Keratinocyte (primary cell): ENCODE measurements at regions not wholly inside any gene's neighbourhood (a gene's known extent, or its start where the extent isn't known, plus 50 kb on each side); places are given as distances from the start of the nearest gene placed in this dataset.

Experiments
- DNase-seq: peaks from one replicate; pipeline ENCODE4 v3.0.0-alpha.2; 2011; ENCODE audit warnings: low read depth, missing footprints, low spot score
- FAIRE-seq: peaks from 2 replicates; lab custom pipeline; 2011; peaks lifted over from hg19 to GRCh38; lab: Jason Lieb, UNC
- H2AFZ ChIP-seq: 2 replicates; pipeline ENCODE4 v1.6.0; 2012; ENCODE audit warnings: low read length, control low read depth, inconsistent platforms; ENCODE audit not compliant: control insufficient read depth
- H3K27ac ChIP-seq: 2 replicates; pipeline ENCODE4 v1.5.1; 2011; ENCODE audit warnings: low read length; ENCODE audit not compliant: control insufficient read depth, insufficient read depth
- H3K27me3 ChIP-seq: 3 replicates; pipeline ENCODE4 v1.6.0; 2011; ENCODE audit warnings: low read length; ENCODE audit not compliant: control insufficient read depth, insufficient read depth; ENCODE audit errors: extremely low read depth
- H3K36me3 ChIP-seq, 2 experiments: 2 replicates in 1 of 2; 3 replicates in 1 of 2; pipeline ENCODE4 v1.5.1; 2011; ENCODE audit warnings: low read length in 2 of 2, mild to moderate bottlenecking in 1 of 2; ENCODE audit not compliant: control insufficient read depth in 2 of 2, insufficient read depth in 2 of 2; ENCODE audit errors: extremely low read depth in 1 of 2
- H3K4me1 ChIP-seq: 3 replicates; pipeline ENCODE4 v1.5.1; 2011; ENCODE audit warnings: low read length; ENCODE audit not compliant: control insufficient read depth, insufficient read depth; ENCODE audit errors: extremely low read depth
- H3K4me2 ChIP-seq: 3 replicates; pipeline ENCODE4 v1.6.0; 2011; ENCODE audit warnings: low read depth, low read length; ENCODE audit not compliant: control insufficient read depth, insufficient read depth; ENCODE audit errors: extremely low read depth
- H3K4me3 ChIP-seq, 3 experiments: fragments of 200-600 bp in 1 of 3; sonication (generic) in 1 of 3; 2 replicates in 2 of 3; 3 replicates in 1 of 3; pipeline ENCODE4 v1.5.1; 2011 to 2016; ENCODE audit warnings: low read length in 3 of 3, mild to moderate bottlenecking in 3 of 3, control low read depth in 2 of 3, inconsistent platforms in 1 of 3, low read depth in 1 of 3, mixed read lengths in 1 of 3, mixed run types in 1 of 3, moderate library complexity in 1 of 3; ENCODE audit not compliant: control insufficient read depth in 2 of 3, insufficient read depth in 2 of 3; ENCODE audit errors: extremely low read depth in 1 of 3
- H3K79me2 ChIP-seq: 2 replicates; pipeline ENCODE4 v1.6.0; 2012; ENCODE audit warnings: low read length; ENCODE audit not compliant: control insufficient read depth, insufficient read depth
- H3K9ac ChIP-seq: 3 replicates; pipeline ENCODE4 v1.6.0; 2011; ENCODE audit warnings: low read length; ENCODE audit not compliant: control insufficient read depth, insufficient read depth; ENCODE audit errors: extremely low read depth
- H3K9me1 ChIP-seq: 3 replicates; pipeline ENCODE4 v1.6.0; 2011; ENCODE audit warnings: low read length; ENCODE audit not compliant: control insufficient read depth, insufficient read depth; ENCODE audit errors: extremely low read depth
- H3K9me3 ChIP-seq: 2 replicates; pipeline ENCODE4 v1.5.1; 2012; ENCODE audit warnings: low read depth, low read length; ENCODE audit not compliant: control insufficient read depth
- H4K20me1 ChIP-seq: 3 replicates; pipeline ENCODE4 v1.6.0; 2011; ENCODE audit warnings: low read length; ENCODE audit not compliant: control insufficient read depth, insufficient read depth; ENCODE audit errors: extremely low read depth
- EZH2 ChIP-seq: IDR thresholded peaks from one replicate; pipeline ENCODE4 v1.6.1; 2012; ENCODE audit warnings: inconsistent platforms, mild to moderate bottlenecking, low read length, moderate library complexity
- dilution Hi-C: fragments of 300-500 bp; cut with MboI; formaldehyde crosslinking; loops from one replicate; pipeline ENCODE4 v1.7.0; 2020; ENCODE audit warnings: low sequenced_read_pairs; ENCODE audit not compliant: extremely low pct_ligation_motif_present
- TF ChIP-seq, protein P1 (sequence below), 3 experiments: IDR thresholded peaks in 1 of 3; conservative IDR thresholded peaks in 1 of 3; optimal IDR thresholded peaks in 1 of 3; 2 replicates in 2 of 3; 3 replicates in 1 of 3; pipeline versions ENCODE3 to v1.5.1; 2011; ENCODE audit warnings: low read length in 3 of 3, mild to moderate bottlenecking in 3 of 3, moderate library complexity in 2 of 3, control low read depth in 1 of 3, inconsistent platforms in 1 of 3; ENCODE audit not compliant: insufficient read depth in 2 of 3; ENCODE audit errors: extremely low read depth in 1 of 3

DNA sequence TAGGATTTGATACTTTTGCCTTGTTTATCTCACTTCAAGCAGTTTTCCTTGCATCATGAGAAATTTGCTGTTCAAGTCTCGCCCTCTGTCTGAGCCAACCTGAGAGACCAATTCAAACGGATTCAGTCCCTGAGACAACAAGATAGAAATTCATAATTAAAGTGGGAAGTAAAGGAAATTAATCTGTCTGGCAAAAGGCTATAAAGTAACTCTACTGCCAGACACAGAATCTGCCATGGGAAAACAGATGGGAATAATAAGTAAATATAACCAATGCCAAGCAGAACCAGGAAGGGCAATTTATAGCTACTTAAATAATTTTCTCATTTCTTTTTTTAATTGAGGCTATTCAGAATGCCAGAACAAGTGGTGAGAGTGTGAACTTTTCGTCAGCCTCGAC is 239.6 kb downstream of the TFAP2C start:
- H3K4me2 ChIP-seq: no peak overlapping the region
- H3K4me3 ChIP-seq: no peak overlapping the region
- dilution Hi-C loops: no loop called here
- no peak for TF ChIP-seq EZH2
- TF ChIP-seq, protein P1, sequence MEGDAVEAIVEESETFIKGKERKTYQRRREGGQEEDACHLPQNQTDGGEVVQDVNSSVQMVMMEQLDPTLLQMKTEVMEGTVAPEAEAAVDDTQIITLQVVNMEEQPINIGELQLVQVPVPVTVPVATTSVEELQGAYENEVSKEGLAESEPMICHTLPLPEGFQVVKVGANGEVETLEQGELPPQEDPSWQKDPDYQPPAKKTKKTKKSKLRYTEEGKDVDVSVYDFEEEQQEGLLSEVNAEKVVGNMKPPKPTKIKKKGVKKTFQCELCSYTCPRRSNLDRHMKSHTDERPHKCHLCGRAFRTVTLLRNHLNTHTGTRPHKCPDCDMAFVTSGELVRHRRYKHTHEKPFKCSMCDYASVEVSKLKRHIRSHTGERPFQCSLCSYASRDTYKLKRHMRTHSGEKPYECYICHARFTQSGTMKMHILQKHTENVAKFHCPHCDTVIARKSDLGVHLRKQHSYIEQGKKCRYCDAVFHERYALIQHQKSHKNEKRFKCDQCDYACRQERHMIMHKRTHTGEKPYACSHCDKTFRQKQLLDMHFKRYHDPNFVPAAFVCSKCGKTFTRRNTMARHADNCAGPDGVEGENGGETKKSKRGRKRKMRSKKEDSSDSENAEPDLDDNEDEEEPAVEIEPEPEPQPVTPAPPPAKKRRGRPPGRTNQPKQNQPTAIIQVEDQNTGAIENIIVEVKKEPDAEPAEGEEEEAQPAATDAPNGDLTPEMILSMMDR (optimal IDR thresholded peaks at IDR 0.05 in 1 of 3, IDR thresholded peaks at IDR 0.05 in 1 of 3, conservative IDR thresholded peaks at IDR 0.05 in 1 of 3; ENCODE audit: extremely low read depth in 1 of 3, insufficient read depth in 2 of 3, low read length in 3 of 3): no peak
- no peak overlapping the region for H3K9ac ChIP-seq
- no peaks in the 10 kb centered on the region for H3K4me1 ChIP-seq
- H3K27ac ChIP-seq: no peak overlapping the region
- no peaks in the 10 kb centered on the region for H3K9me3 ChIP-seq
- DNase-seq (no peak), FAIRE-seq (no peak)
- H4K20me1 ChIP-seq: no peaks in the 10 kb centered on the region
- no peak overlapping the region for H2AFZ ChIP-seq
- no peaks in the 10 kb centered on the region for H3K9me1 ChIP-seq
- no peaks in the 10 kb centered on the region for H3K79me2 ChIP-seq
- no peaks in the 10 kb centered on the region for H3K36me3 ChIP-seq
- peaks cover 20% of the 10 kb centered on the region for H3K27me3 ChIP-seq

DNA sequence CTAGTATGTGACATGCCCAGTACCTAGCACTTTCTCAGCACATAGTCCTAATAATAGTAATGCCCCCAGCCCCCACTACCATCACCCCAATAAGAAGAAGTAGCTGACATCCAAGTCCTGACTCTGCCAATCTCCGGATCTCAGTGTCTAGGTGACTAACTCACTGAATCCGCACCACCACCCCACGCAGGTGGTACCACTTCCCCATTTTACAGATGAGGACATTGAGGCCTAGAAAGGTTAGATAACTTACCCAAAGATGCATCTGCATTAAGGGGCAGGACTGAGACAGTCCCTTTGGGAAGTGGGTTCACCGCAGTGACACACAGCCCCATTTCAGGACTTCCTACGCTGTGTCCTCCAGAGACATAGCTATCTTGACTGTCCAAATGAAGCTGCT is 241.2 kb downstream of the TFAP2C start:
- Histone ChIP-seq H3K36me3 (no peaks in the 10 kb centered on the region), H3K79me2 (no peaks in the 10 kb centered on the region), H3K27me3 (peaks cover 20% of the 10 kb centered on the region), H3K4me3 (no peak overlapping the region), H3K4me2 (no peak overlapping the region), H3K9me3 (no peaks in the 10 kb centered on the region), H4K20me1 (no peaks in the 10 kb centered on the region), H2AFZ (no peak overlapping the region), H3K4me1 (peaks cover 6% of the 10 kb centered on the region), H3K9ac (no peak overlapping the region), H3K27ac (no peak overlapping the region), H3K9me1 (no peaks in the 10 kb centered on the region)
- dilution Hi-C loops: no loop called here
- no peak for TF ChIP-seq EZH2
- TF ChIP-seq, protein P1 (optimal IDR thresholded peaks at IDR 0.05 in 1 of 3, IDR thresholded peaks at IDR 0.05 in 1 of 3, conservative IDR thresholded peaks at IDR 0.05 in 1 of 3; ENCODE audit: extremely low read depth in 1 of 3, insufficient read depth in 2 of 3, low read length in 3 of 3): no peak
- DNase-seq (no peak), FAIRE-seq (no peak)
